ENCODE measurements at regions not wholly inside any gene's neighbourhood (a gene's known extent, or its start where the extent isn't known, plus 50 kb on each side); places are given as distances from the start of the nearest gene placed in this dataset.

DNA sequence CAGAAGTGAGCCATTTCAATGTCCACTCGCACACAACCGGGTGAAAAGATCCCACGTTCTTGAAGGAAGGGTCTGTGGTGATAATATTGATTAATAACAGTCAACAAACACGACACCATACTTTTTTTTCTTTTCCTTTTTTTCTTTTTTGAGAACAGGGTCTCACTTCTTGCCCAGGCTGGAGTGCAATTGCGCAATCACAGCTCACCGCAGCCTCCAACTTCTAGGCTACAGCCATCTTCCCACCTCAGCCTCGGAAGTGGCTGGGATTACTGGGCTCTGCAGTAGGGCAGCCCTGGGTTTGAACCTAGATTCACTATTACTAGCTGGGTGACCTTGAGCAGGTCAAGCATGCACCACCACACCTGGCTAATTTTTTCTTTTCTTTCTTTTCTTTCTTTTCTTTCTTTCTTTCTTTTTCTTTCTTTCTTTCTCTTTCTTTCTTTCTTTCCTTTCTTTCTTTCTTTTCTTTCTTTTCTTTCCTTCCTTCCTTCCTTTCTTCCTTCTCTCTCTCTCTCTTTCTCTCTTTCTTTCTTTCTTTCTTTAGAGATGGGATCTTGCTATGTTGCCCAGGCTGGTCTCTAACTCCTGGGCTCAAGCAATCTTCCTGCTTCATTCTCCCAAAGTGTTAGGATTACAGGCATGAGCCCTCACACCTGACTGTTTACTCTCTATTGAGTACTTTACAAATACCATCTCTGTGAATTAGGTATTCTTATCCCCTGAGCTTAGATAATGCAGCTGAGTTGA, 123.9 kb downstream of the SNX5 start:
- Histone ChIP-seq H3K36me3 (no peaks in the 10 kb centered on the region), H3K9me3 (replicated peaks) (peaks cover 4% of the 10 kb centered on the region), H3K27ac (replicated peaks) (peak overlapping the region; percentile 85), H3K27me3 (ENCODE audit: low read depth) (no peaks in the 10 kb centered on the region), H3K4me3 (no peak overlapping the region), H3K4me1 (peaks cover 62% of the 10 kb centered on the region)
- TF ChIP-seq, protein P1, sequence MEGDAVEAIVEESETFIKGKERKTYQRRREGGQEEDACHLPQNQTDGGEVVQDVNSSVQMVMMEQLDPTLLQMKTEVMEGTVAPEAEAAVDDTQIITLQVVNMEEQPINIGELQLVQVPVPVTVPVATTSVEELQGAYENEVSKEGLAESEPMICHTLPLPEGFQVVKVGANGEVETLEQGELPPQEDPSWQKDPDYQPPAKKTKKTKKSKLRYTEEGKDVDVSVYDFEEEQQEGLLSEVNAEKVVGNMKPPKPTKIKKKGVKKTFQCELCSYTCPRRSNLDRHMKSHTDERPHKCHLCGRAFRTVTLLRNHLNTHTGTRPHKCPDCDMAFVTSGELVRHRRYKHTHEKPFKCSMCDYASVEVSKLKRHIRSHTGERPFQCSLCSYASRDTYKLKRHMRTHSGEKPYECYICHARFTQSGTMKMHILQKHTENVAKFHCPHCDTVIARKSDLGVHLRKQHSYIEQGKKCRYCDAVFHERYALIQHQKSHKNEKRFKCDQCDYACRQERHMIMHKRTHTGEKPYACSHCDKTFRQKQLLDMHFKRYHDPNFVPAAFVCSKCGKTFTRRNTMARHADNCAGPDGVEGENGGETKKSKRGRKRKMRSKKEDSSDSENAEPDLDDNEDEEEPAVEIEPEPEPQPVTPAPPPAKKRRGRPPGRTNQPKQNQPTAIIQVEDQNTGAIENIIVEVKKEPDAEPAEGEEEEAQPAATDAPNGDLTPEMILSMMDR (IDR thresholded peaks at IDR 0.05; ENCODE audit: borderline replicate concordance), result no peak
- intact Hi-C loops (cut with micrococcal nuclease), result no loop called here
- no peak for DNase-seq

DNA sequence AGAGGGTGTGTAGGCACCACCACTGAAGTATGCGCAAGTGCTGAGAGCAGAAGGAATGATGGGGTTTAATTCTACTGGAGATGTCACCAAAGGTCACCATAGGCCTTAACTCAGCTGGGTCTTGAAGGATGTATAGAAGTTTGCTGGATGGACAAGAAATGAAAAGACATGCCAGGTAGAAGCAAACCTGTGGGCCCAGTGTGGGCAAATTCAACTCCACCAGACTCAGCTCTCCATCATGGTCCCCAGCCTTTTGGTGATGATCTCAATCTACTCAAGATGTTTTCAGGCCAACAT, 124.5 kb downstream of the SNX5 start:
- no peak overlapping the region for H3K4me3 ChIP-seq
- H3K4me1 ChIP-seq, result peaks cover 55% of the 10 kb centered on the region
- DNase-seq, result no peak
- no peaks in the 10 kb centered on the region for H3K36me3 ChIP-seq
- H3K27me3 ChIP-seq (ENCODE audit: low read depth), result no peaks in the 10 kb centered on the region
- no peaks in the 10 kb centered on the region for H3K9me3 ChIP-seq (replicated peaks)
- peak overlapping the region; percentile 85 for H3K27ac ChIP-seq (replicated peaks)
- intact Hi-C loops (cut with micrococcal nuclease), result no loop called here
- TF ChIP-seq, protein P1 (IDR thresholded peaks at IDR 0.05; ENCODE audit: borderline replicate concordance), result no peak

DNA sequence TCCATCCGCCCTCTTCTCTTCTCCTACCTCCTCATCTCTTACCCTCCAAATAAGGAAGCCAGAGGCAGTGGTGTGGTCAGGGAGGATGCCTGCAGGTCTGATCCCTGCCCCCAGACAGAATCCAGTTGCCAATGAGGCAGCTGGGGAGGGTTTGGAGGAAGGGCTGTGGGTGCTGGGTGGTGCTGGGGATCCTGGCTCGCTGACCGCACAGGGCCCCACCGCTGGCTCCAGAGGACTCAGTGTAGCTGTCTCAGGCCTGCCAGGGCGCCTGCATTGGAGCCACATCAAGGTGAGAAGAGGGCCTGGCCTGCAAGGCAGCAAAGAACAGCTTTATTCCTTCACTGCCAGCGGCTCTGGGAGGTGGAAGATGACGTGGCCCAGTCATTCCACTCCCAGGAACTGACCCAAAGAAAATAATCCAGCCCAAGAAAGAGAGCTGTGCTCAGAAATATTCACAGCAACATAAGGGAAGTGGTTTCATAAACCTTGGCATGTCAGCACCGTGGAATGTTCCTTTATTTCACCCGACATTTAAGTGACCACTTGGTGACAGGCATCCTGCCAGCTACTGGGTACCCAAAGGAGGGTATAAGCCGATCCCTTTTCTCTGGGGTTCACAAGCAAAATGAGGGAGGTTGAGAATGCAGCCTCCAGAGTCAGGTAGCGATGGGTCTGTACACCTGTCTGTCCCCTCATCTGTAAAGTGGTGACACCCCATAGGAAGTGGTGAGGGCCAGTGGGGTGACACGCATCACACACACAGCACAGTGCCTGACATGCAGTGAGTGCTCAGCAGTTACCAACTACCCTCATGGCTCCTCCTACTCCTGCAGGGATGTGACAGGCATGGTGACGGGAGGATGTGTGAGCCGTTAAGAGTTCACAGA, 125.1 kb downstream of the SNX5 start:
- Histone ChIP-seq H3K9me3 (replicated peaks) (no peaks in the 10 kb centered on the region), H3K4me3 (no peak overlapping the region), H3K4me1 (peaks cover 50% of the 10 kb centered on the region), H3K27ac (replicated peaks) (peak overlapping the region; percentile 85), H3K27me3 (ENCODE audit: low read depth) (no peaks in the 10 kb centered on the region), H3K36me3 (no peaks in the 10 kb centered on the region)
- DNase-seq, result peak; percentile 54
- intact Hi-C loops (cut with micrococcal nuclease), result no loop called here
- TF ChIP-seq, protein P1 (IDR thresholded peaks at IDR 0.05; ENCODE audit: borderline replicate concordance), result no peak

DNA sequence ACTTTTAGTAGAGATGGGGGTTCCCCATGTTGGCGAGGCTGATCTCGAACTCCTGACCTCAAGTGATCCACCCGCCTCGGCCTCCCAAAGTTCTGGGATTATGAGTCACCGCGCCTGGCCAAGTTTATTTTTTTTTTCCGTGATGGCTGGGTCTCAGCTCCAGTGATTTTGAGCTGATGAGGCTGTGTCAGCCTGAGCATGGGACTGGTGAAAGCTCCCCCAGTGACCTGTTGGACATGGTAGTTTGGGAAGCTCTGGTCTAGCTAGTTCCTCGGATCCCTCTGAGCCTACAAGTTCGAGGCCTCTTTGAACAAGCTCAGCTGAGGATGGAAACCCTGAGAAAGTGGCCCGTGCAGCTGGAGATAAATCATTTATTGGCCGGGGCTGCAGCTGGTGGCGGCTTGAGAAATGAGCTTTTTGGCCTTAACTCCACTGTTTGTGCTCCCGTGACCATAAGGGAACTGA, 126.8 kb downstream of the SNX5 start:
- peak; percentile 67 for DNase-seq
- intact Hi-C loops (cut with micrococcal nuclease), result no loop called here
- H3K27ac ChIP-seq (replicated peaks), result peak overlapping the region; percentile 85
- H3K4me3 ChIP-seq, result no peak overlapping the region
- H3K9me3 ChIP-seq (replicated peaks), result no peaks in the 10 kb centered on the region
- H3K27me3 ChIP-seq (ENCODE audit: low read depth), result no peaks in the 10 kb centered on the region
- TF ChIP-seq, protein P1 (IDR thresholded peaks at IDR 0.05; ENCODE audit: borderline replicate concordance), result no peak
- H3K36me3 ChIP-seq, result no peaks in the 10 kb centered on the region
- H3K4me1 ChIP-seq, result peaks cover 49% of the 10 kb centered on the region

DNA sequence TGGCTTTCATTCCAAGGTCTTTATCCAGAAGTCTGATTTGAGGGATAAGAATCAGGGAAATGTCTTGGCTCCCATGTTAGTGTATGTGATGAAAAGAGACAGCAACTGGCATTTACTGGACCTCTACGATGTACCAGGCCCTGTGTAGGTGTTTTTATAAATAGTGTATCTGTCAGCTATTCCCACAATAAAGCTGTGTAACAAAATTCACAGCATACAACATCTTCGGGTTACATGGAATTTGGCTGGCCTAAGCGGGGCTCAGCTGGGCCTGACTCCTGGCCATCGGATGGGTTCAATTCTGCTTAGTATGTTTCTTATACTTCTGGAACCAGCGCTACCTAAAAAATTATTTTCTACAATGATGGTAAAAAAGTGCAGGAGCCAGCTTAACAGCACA, 128.2 kb downstream of the SNX5 start:
- H3K9me3 ChIP-seq (replicated peaks), result no peaks in the 10 kb centered on the region
- H3K27ac ChIP-seq (replicated peaks), result no peak overlapping the region
- H3K36me3 ChIP-seq, result no peaks in the 10 kb centered on the region
- H3K27me3 ChIP-seq (ENCODE audit: low read depth), result no peaks in the 10 kb centered on the region
- intact Hi-C loops (cut with micrococcal nuclease), result no loop called here
- H3K4me3 ChIP-seq, result no peak overlapping the region
- peaks cover 49% of the 10 kb centered on the region for H3K4me1 ChIP-seq
- TF ChIP-seq, protein P1 (IDR thresholded peaks at IDR 0.05; ENCODE audit: borderline replicate concordance), result no peak
- no peak for DNase-seq

Data from left ventricle myocardium inferior (tissue), 1 donor.